ENCODE measurements at regions not wholly inside any gene's neighbourhood (a gene's known extent, or its start where the extent isn't known, plus 50 kb on each side); places are given as distances from the start of the nearest gene placed in this dataset.
"Not testable (repeated sequence)": the region's sequence is repeated elsewhere in the genome, so short reads cannot be mapped to it uniquely, and the experiment has no call there.

DNA sequence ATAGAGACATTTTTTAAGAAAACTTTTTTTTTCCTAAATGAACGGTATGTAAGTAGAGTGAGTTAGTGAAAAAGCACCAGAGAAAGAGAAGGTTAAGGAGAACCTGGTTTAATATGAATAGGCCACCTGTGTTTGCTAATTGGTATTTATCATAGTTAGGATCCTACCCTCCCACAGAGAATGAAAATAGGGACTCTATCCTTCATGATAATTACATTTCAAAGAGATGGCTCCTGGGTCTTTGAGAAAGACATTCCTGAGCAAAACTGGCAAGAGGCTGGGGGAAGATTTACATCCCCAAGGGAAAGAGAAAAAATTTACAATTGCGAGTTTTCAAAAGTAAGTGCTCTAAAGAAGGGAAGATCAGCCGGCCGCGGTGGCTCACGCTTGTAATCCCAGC lies 1284.5 kb downstream of the SLITRK1 start:
- DNase-seq (no peak), ATAC-seq (no peak)

DNA sequence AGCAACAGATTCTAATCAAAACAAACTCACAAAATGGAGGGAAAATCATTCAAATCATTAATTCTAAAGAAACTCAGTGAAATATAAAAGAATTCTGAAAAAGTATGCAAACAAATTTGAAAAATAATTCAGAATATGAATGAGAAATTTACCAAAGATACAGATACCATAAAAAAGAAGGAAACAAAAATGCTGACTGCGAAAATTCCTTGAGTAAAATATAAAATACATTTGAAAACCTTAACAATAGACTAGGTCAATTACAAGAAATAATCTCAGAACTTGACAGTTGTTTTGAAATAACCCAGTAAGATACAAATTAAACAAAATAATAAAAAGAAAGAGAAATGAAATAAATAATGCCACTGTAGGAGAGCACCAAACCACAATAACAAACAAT lies 1289.0 kb downstream of the SLITRK1 start:
- DNase-seq (no peak), ATAC-seq (no peak)

DNA sequence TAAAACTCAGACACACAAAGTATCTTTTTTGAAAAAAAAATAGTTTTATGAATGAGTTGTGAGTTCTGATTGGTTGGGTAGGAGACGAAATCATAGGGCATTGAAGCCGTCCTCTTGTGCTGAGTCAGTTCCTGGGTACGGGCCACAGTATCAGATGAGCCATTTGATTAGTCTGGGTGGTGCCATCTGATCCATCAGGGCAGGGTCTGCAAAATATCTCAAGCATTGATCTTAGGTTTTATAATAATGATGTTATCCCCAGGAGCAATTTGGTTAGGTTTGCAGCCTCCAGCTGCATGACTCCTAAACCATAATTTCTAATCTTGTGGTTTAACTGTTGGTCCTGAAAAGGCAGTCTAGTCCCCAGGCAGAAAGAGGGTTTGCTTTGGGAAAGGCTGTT lies 1310.6 kb downstream of the SLITRK1 start:
- no peak for ATAC-seq
- DNase-seq: no peak

DNA sequence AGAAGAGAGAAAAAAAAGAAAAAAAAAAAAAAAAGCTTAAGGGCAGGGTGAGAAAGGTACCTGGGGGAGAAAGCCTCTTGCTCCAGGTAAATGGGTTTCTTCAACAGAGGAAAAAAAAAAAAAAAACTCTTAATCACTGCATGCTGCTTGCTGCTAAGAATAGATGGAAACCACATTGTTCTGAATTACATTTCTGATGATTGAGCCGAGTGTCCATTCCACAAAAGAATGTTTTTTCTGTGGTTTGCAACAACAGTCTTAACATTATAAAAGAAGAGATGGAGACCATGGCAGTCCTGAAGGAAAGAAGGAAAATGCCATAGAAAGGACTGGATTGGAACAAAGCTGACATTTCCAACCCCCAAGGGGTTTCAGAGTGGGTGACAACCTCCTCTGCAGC lies 1312.7 kb downstream of the SLITRK1 start:
- ATAC-seq: no peak
- DNase-seq: no peak

DNA sequence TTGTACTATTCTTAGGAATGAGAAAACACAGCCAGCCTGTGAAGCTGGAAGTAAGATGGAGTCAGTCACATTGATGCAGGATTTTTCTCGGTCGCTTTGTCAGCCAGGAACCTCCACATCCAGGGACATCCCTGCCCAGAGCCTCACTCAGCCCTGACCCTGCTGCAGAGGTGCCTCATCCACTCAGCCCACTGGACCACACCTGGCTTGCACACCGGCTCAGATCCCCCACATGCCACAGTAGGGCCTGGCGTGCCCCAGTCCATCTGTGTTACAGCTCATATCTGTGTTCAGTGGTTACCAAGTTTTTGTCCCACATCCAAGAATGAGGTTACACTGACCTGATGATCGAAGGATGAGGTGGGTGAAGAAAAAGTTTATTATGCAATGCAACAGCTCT lies 1315.4 kb downstream of the SLITRK1 start:
- ATAC-seq (no peak), DNase-seq (no peak)

DNA sequence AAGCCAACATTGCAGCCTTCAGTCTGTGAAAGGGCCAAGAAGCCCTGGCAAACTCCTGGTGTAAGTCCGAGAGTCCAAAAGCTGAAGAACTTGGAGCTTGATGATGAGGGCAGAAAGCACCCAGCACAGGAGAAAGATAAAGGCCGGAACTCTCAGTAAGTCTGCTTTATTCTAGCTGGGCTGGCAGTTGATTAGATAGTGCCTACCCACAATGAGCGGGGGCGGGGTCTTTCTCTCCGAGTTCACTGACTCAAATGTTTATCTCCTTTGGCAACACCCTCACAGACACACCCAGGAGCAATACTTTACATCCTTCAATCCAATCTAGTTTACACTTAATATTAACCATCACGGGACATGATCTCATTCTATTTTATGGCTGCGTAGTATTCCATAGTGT lies 1317.1 kb downstream of the SLITRK1 start:
- DNase-seq: no peak
- ATAC-seq: no peak

DNA sequence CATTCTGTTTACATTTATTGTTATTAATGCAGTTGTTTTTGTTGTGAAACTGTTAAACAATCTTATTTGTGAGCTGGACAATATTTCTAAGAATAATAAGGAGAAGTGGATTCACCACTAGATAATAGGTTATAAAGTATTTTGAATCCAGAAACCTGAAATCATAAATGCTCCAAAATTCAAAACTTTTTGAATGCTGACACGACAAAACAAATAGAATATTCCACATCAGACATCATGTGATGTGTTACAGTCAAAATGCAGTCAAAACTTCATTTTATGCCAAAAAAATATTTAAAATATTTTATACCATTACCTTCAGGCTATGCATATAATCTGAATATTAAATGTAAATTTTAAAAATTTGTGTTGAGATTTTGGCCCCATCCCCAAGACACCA lies 1321.4 kb downstream of the SLITRK1 start:
- ATAC-seq (no peak), DNase-seq (no peak)

DNA sequence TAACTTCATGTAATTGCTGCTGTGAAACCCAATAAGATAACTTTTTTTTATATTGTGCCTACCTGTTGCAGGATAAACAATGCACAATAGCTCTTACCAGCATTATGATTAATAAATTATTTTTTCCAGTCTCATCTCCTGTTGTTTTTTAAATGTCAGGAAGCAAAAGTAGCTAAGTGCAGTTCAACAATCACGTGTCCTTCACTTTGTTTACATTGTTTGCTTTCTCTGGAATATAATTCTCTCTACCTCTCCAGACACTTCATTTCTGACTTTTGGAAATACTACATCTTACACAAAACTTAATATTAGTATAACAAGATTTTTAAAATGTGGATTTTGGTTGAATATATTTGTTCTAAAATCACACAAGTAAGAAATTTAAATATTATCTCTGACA lies 1359.4 kb downstream of the SLITRK1 start:
- ATAC-seq (no peak), DNase-seq (no peak)

DNA sequence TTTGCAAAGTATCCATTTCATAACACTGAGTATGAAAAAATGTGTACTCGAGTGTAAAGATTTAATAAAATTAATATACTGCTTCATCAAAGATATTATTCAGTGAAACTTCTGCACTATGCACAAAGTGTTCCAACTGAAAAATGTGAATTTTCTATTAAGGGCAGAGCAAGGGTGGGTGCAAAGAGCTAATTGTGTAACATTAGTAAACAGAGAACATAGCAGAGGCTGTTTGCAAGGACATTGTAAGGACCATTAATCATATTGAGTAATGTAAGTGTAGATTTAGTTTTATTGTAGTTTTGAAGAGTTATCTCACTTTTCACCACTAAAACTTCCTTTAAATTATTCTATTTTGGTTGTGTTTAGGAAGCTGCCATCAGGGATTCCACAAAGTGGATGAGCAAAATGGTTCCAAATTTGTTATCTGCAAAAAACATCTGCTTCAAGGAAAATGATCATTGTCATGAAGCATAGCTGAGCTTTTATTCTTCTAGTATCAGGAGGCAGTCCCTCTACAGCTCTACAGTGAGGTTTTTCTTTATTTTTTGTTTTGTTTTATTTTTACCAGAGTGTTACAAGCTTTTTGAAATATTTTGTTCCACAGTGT lies 1375.4 kb downstream of the SLITRK1 start:
- no peak for ATAC-seq
- no peak for DNase-seq

DNA sequence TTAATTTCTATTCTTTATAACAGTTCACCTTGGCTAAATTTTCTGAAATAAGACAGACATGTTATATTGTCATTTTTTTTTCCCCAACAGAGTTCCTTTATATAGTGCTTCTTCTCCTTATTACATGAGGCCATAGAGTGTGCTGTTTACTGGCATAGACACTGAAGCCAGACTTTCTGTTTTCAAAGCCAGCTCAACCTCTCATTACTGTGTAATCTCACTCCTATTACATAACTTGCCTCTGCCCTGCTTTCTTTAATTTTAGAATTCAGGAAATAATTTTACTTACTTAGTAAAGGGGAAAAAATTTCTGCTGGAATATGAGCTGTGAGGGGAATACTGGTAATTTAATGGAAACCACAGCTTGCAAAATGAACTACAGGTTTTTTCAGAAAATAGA lies 1380.4 kb downstream of the SLITRK1 start:
- DNase-seq: no peak
- no peak for ATAC-seq

DNA sequence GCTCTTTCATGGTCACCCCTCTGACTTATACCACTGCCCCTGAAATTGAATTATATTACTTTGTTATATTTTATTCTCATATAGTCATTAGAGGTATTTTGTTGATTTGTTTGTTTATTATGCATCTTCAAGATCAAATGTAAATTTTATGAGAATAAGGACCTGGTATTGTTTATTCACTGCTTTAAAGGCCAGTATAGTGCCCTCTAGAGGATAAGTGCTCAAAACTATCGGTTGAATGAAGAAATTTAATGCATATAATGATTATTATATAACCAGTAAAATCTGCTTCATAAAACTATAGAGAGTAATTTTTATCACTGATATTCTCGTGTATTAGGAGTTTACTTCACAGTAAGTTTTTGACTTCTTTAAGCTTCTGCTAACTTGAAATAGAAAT lies 1401.9 kb downstream of the SLITRK1 start:
- ATAC-seq: no peak
- no peak for DNase-seq

DNA sequence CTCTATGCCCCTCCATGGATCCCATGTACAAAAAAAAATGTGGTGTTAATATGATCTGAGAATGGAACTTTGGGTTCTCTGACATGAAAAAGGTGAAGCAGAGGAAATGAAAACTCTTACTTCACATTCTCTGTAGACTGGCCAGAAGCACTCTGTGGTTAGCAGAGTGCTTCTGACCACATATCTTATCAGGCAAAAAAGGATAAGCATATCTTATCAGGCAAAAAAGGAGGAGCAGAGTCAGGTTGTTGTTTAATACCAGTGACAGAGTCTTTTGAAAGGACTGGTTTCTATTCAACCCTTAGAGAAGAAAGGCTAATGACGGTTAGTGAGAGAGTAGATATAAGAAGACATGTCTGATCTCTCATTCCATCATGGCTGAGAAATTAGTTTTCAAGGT lies 1404.8 kb downstream of the SLITRK1 start:
- ATAC-seq (no peak), DNase-seq (no peak)

DNA sequence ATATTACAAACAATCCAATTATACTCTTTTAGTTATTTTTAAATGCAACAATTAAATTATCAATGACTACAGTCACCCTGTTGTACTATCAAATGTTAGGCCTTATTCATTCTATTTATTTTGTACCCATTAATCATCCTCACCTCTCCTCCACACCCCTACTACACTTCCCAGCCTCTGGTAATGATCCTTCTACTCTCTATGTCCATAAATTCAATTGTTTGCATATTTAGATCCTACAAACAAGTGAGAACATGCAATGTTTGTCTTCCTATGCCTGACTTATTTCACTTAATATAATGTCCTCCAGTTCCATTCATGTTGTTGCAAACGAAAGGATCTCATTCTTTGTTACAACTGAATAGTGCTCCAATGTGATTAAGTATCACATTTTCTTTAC lies 1414.6 kb downstream of the SLITRK1 start:
- DNase-seq: no peak

DNA sequence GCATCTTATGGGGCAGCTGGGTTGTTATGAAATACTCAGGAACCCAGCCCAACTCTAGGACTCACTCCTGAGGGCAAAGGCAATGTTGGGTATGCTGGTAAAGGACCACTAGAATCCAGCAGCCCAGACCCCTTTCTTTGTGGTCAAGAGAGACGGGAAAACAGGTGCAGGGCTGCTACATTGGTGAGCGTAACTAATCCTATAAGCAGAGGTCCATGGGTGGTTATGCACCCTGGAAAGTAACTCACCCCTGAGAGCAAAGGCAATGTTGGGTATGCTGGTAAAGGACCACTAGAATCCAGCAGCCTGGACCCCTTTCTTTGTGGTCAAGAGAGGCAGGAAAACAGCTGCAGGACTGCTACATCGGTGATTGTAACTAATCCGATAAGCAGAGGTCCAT lies 1422.7 kb downstream of the SLITRK1 start:
- not testable (repeated sequence) for DNase-seq, ATAC-seq

More for the DNA sequence above, 1414.6 kb downstream of the SLITRK1 start:
- no peak for ATAC-seq

DNA sequence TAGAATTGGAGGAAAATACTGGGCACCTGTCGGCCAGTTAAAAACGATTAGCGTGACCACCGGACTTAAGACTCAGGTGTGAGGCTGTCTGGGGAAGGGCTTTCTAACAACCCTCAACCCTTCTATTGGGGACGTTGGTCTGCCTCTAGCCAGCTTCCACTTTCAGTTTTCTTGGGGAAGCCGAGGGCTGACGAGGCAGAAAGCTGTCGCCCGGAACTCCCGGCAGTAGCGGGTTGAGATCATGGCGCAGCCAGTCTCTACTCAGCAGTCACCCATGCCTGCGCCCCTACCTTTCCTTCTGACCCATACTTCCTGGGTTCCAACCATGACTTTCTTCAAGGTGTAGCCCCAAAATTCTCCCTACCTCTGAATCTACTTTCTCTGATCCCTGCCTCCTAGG lies 1424.1 kb downstream of the SLITRK1 start:
- DNase-seq: no peak
- ATAC-seq: no peak

DNA sequence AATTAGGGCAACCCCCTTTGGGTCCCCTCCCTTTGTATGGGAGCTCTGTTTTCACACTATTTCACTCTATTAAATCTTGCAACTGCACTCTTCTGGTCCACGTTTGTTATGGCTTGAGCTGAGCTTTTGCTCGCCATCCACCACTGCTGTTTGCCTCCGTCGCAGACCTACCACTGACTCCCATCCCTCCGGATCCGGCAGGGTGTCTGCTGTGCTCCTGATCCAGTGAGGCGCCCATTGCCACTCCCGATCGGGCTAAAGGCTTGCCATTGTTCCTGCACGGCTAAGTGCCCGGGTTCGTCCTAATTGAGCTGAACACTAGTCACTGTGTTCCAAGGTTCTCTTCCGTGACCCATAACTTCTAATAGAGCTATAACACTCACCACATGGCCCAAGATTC lies 1424.7 kb downstream of the SLITRK1 start:
- not testable (repeated sequence) for ATAC-seq, DNase-seq

DNA sequence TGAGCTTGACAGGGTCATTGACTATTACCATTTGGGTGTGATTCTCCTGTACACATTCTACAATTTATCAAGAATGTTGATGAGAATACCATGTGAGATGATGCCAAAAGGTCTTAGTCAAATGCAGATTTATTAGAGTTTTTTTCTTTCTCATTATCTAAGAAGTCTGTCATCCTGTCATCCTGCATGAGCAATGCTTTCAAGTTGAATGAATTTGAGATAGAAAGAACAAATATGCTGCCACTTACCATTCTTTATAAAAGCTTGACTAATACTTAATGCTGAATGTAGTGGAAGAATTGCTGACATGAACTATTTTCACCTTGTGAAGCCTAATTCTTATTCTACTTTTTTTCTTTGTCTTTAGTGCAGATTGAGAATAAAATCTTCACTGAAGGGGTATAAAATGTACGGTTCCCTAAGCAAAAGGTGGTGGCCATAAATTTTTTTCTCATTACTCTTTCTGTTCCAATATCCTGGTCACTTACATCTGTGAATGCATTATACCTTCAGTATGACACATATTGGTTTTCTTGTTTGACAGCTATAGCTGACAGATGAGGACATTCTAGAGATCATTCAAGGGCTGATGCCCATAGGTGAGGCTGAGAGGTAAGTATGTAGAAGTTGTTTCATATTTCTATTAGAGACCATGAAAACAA lies 1434.7 kb downstream of the SLITRK1 start:
- DNase-seq: no peak
- ATAC-seq: no peak

DNA sequence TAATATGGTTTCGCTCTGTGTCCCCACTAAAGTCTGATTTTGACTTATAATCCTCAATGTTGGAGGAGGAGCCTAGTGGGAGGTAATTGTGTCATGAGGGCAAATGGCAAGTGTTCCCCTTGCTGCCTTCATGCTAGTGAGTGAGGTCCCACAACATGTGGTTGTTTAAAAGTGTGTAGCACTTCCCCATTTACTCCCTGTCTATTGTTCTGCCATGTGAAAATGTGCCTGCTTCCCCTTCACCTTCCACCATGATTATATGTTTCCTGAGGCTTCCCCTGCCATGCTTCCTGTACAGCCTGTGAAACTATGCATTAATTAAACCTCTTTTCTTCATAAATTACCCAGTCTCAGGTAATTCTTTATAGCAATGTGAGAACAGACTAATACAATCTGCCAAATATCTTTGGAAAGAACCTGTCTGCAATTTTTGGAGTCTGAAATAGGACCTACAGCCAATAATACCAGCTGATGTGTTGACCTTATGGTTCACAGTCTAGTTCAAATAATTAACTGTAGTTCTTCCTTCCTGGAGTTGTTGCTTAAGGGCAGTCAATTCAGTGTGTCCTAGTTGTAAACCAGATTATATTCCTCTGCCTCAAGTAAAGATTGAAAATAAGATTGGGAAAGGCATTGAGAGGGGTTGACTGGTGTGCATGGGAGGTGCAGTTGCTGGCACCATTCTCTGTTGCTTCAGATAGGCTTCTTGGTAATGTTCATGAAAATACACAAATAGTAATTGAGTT lies 1442.9 kb downstream of the SLITRK1 start:
- ATAC-seq (no peak), DNase-seq (no peak)

DNA sequence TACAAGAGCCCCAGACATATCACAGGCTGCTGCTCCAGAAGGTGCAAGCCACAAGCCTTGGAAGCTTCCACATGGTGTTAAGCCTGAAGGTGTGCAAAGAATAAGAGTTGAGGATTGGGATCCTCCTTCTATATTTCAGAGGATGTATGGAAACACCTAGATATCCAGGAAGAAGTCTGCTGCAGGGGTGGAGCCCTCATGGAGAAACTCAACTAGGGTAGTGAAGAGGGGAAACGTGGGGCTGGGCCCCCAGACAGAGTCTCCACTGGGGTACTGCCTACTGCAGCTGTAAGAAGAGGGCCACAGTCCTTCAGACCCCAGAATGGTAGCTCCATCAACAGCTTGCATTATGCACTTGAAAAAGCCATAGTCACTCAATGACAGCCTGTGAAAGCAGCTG lies 1444.0 kb downstream of the SLITRK1 start:
- no peak for ATAC-seq
- DNase-seq: no peak

DNA sequence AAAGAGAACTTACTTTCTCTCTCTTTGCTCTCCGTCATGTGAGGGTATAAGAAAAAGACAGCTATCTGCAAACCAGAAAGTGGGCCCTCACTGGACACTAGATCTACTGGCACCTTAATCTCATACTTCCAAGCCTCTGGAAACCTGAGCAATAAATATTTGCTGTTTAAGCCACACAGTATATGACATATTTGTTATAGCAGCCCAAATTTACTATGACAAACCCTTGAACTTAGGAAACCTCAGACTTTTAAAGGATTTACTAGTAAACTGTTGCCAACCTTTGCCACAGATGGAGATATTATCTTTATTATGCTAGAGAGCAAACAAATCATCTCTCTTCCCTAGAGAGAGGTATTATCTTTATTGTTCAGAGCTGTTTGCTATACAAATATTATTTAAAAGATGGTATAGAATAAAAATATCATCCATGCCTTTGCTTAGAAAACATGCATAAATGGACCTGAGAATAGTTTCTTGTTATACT lies 1446.1 kb downstream of the SLITRK1 start:
- ATAC-seq: no peak
- DNase-seq: no peak

DNA sequence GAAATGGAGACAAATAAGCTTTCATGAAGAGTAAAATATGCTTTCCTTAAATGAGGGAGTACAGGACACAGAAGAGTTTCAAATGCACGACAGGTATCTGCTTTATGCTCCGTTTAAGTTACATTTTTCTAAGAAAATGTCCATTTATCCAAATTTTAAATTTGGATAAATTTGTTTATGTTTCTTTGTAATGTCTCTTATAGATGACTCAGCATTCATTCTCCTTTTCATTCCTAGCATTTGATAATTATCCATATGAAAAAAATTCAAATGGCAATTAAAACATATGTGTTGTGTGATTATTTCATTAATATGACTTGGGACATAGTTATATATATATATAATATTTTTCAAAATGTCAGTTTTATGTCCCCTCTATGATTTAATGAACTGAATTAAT lies 1449.3 kb downstream of the SLITRK1 start:
- DNase-seq (no peak), ATAC-seq (no peak)

DNA sequence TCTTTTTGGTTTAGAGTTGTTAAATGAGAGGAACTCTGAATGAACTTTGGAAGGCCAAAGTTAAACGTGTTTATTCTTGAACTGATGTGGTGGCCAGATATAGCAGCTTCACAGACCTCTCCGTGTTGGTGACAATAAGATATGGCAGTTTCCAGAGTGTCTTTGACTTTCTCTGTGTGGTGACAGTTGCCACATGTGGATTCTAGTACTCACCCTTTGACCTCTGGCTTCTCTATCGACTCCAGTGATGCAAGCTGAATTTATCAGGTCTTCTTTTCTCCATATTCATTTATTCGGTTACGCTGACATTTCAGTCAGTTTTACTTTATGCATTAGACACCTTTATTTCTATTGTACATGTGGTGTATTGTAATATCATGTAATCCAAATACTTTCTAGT lies 1469.5 kb downstream of the SLITRK1 start:
- ATAC-seq (no peak), DNase-seq (no peak)

DNA sequence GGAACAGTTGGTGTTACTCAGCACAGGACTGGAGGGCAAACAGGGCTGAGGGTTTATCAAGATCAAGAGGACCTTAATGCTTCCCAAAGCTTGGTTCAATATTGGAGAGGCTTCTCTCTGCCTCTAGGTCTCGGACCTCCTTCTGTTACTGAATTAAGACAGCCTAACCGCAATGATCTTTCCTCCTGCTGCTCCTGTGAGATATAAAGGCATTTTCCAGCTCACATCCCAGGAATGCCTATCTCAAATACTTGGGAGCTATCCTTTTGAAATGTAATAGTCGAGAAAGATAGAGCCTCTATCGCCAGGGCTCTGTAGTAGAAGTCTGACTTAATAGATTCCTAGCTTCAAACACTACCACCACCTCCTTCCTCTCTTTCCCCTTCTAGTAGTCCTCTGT lies 1475.0 kb downstream of the SLITRK1 start:
- ATAC-seq (no peak), DNase-seq (no peak)

DNA sequence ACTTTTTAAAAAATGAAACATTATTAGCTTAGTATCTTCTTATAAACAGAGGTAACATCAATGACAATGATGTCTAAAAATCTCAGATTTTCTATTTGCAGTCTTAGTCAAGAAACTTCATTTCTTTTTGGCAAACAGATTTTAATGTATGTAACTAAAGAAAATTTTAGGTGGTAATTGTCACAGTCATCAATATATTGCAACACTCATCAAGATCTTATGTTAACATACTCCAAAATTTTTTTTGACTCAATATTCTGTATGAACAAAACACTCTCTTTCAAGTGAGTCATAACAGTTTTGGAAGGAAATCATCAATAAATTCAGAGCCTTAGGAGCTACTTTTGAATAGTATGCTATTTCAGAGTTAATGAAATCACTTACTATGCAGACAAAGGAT lies 1507.6 kb downstream of the SLITRK1 start:
- ATAC-seq: no peak
- DNase-seq: no peak
